ENCODE measurements at regions not wholly inside any gene's neighbourhood (a gene's known extent, or its start where the extent isn't known, plus 50 kb on each side); places are given as distances from the start of the nearest gene placed in this dataset.

DNA sequence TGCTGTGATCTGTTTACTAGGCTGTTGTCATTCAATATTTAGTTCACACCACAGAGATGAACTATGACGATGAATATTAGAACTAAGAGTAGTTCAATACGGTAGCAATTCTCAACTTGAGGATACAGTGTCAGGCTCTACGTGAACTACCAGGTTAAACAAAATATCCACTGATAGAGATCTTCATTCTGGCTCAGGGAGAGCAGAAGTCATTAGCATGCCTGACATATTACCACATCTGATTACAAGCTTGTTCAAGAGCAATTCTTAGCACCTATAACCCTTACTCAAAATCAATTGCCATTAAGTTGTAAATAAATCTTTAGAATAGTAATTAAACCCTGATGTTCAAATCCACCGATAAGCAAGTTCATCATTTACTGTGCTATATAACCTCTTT lies 207.2 kb downstream of the CHRM3 start:
- TF ChIP-seq MAZ (IDR thresholded peaks at IDR 0.05; ENCODE audit: borderline replicate concordance, low read depth, low read length) (no peak), BHLHE40 (IDR thresholded peaks at IDR 0.05; ENCODE audit: low read depth, low read length) (no peak), GATA3 (IDR thresholded peaks at IDR 0.05; ENCODE audit: borderline replicate concordance) (no peak), HDAC2 (IDR thresholded peaks at IDR 0.05) (no peak), POLR2A (IDR thresholded peaks at IDR 0.05; ENCODE audit: low read length) (no peak)
- TF ChIP-seq, protein P1, sequence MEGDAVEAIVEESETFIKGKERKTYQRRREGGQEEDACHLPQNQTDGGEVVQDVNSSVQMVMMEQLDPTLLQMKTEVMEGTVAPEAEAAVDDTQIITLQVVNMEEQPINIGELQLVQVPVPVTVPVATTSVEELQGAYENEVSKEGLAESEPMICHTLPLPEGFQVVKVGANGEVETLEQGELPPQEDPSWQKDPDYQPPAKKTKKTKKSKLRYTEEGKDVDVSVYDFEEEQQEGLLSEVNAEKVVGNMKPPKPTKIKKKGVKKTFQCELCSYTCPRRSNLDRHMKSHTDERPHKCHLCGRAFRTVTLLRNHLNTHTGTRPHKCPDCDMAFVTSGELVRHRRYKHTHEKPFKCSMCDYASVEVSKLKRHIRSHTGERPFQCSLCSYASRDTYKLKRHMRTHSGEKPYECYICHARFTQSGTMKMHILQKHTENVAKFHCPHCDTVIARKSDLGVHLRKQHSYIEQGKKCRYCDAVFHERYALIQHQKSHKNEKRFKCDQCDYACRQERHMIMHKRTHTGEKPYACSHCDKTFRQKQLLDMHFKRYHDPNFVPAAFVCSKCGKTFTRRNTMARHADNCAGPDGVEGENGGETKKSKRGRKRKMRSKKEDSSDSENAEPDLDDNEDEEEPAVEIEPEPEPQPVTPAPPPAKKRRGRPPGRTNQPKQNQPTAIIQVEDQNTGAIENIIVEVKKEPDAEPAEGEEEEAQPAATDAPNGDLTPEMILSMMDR (IDR thresholded peaks at IDR 0.05): no peak
- TF ChIP-seq, protein P2, sequence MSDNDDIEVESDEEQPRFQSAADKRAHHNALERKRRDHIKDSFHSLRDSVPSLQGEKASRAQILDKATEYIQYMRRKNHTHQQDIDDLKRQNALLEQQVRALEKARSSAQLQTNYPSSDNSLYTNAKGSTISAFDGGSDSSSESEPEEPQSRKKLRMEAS (IDR thresholded peaks at IDR 0.05): no peak

Data from A549 (cell line).